ENCODE measurements at regions not wholly inside any gene's neighbourhood (a gene's known extent, or its start where the extent isn't known, plus 50 kb on each side); places are given as distances from the start of the nearest gene placed in this dataset.

DNA sequence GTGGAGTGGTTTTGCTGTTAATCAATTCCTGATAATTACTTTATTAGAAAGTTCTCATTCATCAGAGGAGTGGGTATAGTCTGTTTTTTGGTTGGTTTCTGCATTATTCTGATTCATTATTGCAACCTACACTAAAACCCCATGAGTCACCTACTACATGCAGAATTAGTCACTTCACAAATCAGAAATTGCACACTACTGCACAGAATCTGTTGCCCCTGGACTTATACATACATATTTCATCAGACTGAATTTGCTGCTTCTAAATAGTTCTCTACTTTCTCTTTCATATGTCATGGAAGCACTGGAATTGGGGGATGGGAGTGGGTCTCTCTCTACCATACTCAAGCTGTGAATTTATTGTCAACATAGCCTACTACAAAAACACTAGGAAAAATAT lies 585.1 kb downstream of the DNAH5 start:
- no peak for DNase-seq (ENCODE audit: low read depth)
- H3K4me3 ChIP-seq (ENCODE audit: low read depth, low read length), result no peak overlapping the region
- TF ChIP-seq CTCF (IDR thresholded peaks at IDR 0.05; ENCODE audit: insufficient read depth, low read depth, low read length), result no peak

DNA sequence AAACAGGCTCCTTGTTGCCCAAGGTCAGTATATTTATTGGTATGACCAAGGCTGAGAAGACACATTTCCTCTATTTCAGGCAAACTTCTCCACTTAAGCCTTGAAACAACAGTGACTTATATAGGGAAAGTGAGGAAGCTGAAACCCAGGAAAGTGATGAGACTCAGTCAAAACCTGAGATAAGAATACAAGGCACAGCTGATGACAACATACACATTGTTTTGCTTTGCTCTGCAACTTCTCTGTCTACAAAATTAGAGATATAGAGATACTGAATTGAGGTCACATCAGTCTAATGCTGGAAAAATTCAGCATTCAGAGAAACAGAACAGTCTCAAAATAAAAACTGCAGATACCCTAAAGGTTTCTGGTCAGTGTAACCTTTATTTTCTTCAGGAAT lies 586.1 kb downstream of the DNAH5 start:
- TF ChIP-seq CTCF (IDR thresholded peaks at IDR 0.05; ENCODE audit: insufficient read depth, low read depth, low read length), result no peak
- no peak for DNase-seq (ENCODE audit: low read depth)
- H3K4me3 ChIP-seq (ENCODE audit: low read depth, low read length), result no peak overlapping the region

GRCh38 chr5:13357929-13358328 lies 586.6 kb downstream of the DNAH5 start:
- no peak for DNase-seq (ENCODE audit: low read depth)
- no peak for TF ChIP-seq CTCF (IDR thresholded peaks at IDR 0.05; ENCODE audit: insufficient read depth, low read depth, low read length)
- no peak overlapping the region for H3K4me3 ChIP-seq (ENCODE audit: low read depth, low read length)

GRCh38 chr5:13356226-13356625 lies 588.3 kb downstream of the DNAH5 start:
- DNase-seq (ENCODE audit: low read depth), result no peak
- TF ChIP-seq CTCF (IDR thresholded peaks at IDR 0.05; ENCODE audit: insufficient read depth, low read depth, low read length), result no peak

GRCh38 chr5:13354611-13355010 lies 589.9 kb downstream of the DNAH5 start:
- DNase-seq (ENCODE audit: low read depth), result no peak
- H3K4me3 ChIP-seq (ENCODE audit: low read depth, low read length), result no peak overlapping the region
- TF ChIP-seq CTCF (IDR thresholded peaks at IDR 0.05; ENCODE audit: insufficient read depth, low read depth, low read length), result no peak

More at GRCh38 chr5:13356226-13356625, 588.3 kb downstream of the DNAH5 start:
- H3K4me3 ChIP-seq (ENCODE audit: low read depth, low read length), result no peak overlapping the region

DNA sequence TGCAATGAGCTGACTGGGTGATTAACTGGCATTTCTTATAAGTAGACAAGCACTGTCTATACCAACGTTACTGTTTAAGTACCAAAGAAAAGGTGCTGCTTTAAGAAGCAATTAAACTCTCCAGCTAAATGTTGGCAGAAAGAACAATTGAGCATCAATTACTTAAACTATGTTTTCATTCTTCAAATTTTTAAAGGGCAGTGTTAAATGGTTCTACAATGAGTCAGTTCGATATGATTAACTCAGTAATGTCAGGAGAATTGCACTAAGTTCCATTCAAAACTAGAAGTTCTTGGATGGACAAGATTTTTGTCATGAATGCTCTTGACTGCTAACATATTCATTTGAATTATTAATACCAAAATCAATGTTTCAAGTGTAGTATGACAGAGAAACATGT lies 593.7 kb downstream of the DNAH5 start:
- DNase-seq (ENCODE audit: low read depth), result no peak
- no peak overlapping the region for H3K4me3 ChIP-seq (ENCODE audit: low read depth, low read length)
- no peak for TF ChIP-seq CTCF (IDR thresholded peaks at IDR 0.05; ENCODE audit: insufficient read depth, low read depth, low read length)

- no peak for TF ChIP-seq CTCF (IDR thresholded peaks at IDR 0.05; ENCODE audit: insufficient read depth, low read depth, low read length)
- no peak overlapping the region for H3K4me3 ChIP-seq (ENCODE audit: low read depth, low read length)
- DNase-seq (ENCODE audit: low read depth), result no peak
Observed at GRCh38 chr5:13348568-13348967, 595.9 kb downstream of the DNAH5 start.

Measured in fibroblast of villous mesenchyme (primary cell).